T-helper 17 cell (primary cell): ENCODE measurements at regions not wholly inside any gene's neighbourhood (a gene's known extent, or its start where the extent isn't known, plus 50 kb on each side); places are given as distances from the start of the nearest gene placed in this dataset.

Experiments
- ATAC-seq: fragments of 150-1000 bp; cut with Tn5 transposase; 2 replicates; pipeline ENCODE4 v1.10.0; 2021; ENCODE audit warnings: mild to moderate bottlenecking, moderate library complexity
- DNase-seq, 3 donors: peaks; one replicate each; pipeline versions ENCODE4 v3.0.0 to v3.0.0-alpha.2; 2020 to 2021
- H3K9me3 ChIP-seq: one replicate; pipeline ENCODE4 v1.7.0; 2013; ENCODE audit warnings: low read length, mild to moderate bottlenecking; ENCODE audit not compliant: control insufficient read depth, poor library complexity, severe bottlenecking
- H3K27ac Mint-ChIP-seq: one replicate; pipeline ENCODE4 v1.8.0; 2022; ENCODE audit warnings: mild to moderate bottlenecking, moderate library complexity, mixed read lengths
- H3K27me3 Mint-ChIP-seq: one replicate; pipeline ENCODE4 v1.8.0; 2022; ENCODE audit warnings: mixed read lengths
- H3K36me3 Mint-ChIP-seq: one replicate; pipeline ENCODE4 v1.8.0; 2022; ENCODE audit warnings: low read depth, mixed read lengths
- H3K4me1 Mint-ChIP-seq: one replicate; pipeline ENCODE4 v1.8.0; 2022; ENCODE audit warnings: mild to moderate bottlenecking, mixed read lengths
- H3K4me3 Mint-ChIP-seq: one replicate; pipeline ENCODE4 v1.8.0; 2022; ENCODE audit warnings: mild to moderate bottlenecking, moderate library complexity, mixed read lengths

DNA sequence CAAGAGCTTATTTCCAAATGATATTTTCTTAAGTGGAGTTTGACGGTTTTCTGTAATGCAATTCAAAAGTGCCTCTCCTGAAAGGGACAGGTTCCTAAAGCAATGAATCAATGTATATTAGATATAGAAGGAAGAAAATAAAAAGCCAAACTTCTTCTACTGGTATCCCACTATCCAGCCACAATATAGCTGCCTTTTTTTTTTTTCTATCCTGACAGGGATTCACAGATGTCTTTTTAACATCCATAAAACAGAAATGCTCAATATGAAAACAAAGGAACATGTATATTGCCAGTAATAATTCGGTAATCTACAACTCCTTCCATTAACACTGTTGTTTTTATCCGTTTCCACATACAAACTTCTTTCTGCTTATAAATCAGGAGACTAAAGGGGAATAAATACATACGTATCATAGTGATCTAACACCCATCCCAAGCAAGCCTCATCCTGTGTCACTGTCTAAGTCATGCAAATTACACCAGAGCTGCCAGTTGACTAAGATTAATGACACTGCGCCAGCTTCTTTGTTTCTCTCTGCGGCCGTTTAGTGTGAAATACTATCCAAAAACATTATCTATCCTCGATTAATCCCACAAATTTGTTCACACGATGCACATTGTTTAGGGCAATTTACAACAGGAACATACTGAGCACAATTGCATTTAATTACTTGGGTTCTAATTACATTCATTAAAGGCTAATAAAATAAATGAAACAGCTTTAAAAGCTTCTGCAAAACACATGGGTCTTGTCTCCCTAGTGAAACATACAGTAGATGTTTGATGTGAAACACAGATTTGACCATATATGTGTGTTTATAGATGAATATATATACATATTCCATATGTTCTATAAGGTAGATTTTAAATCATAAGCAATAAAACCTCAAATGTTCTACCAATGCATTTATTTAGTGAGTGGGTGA is 51.9 kb upstream of the CDIN1 start:
- DNase-seq (no peak), ATAC-seq (no peak)
- Mint-ChIP-seq H3K27me3 (peaks cover 38% of the 10 kb centered on the region), H3K27ac (no peak overlapping the region), H3K4me1 (no peaks in the 10 kb centered on the region), H3K36me3 (no peaks in the 10 kb centered on the region), H3K4me3 (no peak overlapping the region)
- H3K9me3 ChIP-seq = no peaks in the 10 kb centered on the region

- Mint-ChIP-seq H3K27me3 (peaks cover 46% of the 10 kb centered on the region), H3K4me1 (no peaks in the 10 kb centered on the region), H3K4me3 (no peak overlapping the region), H3K36me3 (no peaks in the 10 kb centered on the region), H3K27ac (no peak overlapping the region)
- ATAC-seq = no peak
- H3K9me3 ChIP-seq = no peaks in the 10 kb centered on the region
- DNase-seq = no peak
Observed at GRCh38 chr15:36529296-36530011, 50.0 kb upstream of the CDIN1 start.
